Breast epithelium (tissue), 3 donors: ENCODE measurements at regions not wholly inside any gene's neighbourhood (a gene's known extent, or its start where the extent isn't known, plus 50 kb on each side); places are given as distances from the start of the nearest gene placed in this dataset.

ENCODE experiments used
- POLR2A ChIP-seq: fragments of 450-650 bp; IDR thresholded peaks from one replicate; pipeline ENCODE4 v1.6.1; 2016; ENCODE audit warnings: antibody characterized with exemption, mild to moderate bottlenecking, moderate library complexity
- POLR2AphosphoS5 ChIP-seq, 3 donors: sonication (generic); formaldehyde crosslinking; IDR thresholded peaks; one replicate each; pipeline ENCODE4 v1.6.1; 2017; ENCODE audit warnings: antibody characterized with exemption in 3 of 3
- TF ChIP-seq, protein P1 (sequence below), 3 donors: fragments of 450-650 bp; IDR thresholded peaks; one replicate each; pipeline ENCODE4 v1.5.1; 2016 to 2017; ENCODE audit warnings: antibody characterized with exemption in 3 of 3, mild to moderate bottlenecking in 3 of 3, moderate library complexity in 3 of 3

DNA sequence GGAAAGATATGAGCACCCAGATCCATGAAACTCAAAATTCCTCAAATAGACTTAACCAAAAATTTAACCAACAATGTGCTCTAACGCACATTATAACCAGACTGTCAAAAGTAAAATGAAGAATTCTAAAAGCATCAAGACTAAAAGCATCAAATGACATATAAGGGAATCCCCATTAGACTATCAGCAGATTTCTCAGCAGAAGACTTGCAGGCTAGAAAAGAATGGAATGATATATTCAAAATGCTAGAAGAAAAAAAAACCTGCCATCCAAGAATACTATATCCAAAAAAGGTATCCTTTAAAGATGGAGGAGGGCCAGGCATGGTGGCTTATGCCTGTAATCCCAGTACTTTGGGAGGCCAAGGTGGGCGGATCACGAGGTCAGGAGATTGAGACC is 117.5 kb upstream of the UBASH3B start:
- TF ChIP-seq, protein P1, sequence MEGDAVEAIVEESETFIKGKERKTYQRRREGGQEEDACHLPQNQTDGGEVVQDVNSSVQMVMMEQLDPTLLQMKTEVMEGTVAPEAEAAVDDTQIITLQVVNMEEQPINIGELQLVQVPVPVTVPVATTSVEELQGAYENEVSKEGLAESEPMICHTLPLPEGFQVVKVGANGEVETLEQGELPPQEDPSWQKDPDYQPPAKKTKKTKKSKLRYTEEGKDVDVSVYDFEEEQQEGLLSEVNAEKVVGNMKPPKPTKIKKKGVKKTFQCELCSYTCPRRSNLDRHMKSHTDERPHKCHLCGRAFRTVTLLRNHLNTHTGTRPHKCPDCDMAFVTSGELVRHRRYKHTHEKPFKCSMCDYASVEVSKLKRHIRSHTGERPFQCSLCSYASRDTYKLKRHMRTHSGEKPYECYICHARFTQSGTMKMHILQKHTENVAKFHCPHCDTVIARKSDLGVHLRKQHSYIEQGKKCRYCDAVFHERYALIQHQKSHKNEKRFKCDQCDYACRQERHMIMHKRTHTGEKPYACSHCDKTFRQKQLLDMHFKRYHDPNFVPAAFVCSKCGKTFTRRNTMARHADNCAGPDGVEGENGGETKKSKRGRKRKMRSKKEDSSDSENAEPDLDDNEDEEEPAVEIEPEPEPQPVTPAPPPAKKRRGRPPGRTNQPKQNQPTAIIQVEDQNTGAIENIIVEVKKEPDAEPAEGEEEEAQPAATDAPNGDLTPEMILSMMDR (IDR thresholded peaks at IDR 0.05) = no peak
- TF ChIP-seq POLR2AphosphoS5 (IDR thresholded peaks at IDR 0.05) (no peak), POLR2A (no peak)
